HUES6 (cell line): ENCODE measurements at regions not wholly inside any gene's neighbourhood (a gene's known extent, or its start where the extent isn't known, plus 50 kb on each side); places are given as distances from the start of the nearest gene placed in this dataset.

Experiments
- H3K27ac ChIP-seq: 2 replicates; pipeline ENCODE4 v1.7.0; 2013; ENCODE audit warnings: low read depth, mild to moderate bottlenecking, low read length, inconsistent platforms
- H3K27me3 ChIP-seq: 2 replicates; pipeline ENCODE4 v1.6.1; 2013; ENCODE audit warnings: low read length; ENCODE audit not compliant: control insufficient read depth, insufficient read depth
- H3K36me3 ChIP-seq: 2 replicates; pipeline ENCODE4 v1.6.1; 2013; ENCODE audit warnings: low read length; ENCODE audit not compliant: control insufficient read depth, insufficient read depth
- H3K4me1 ChIP-seq: 2 replicates; pipeline ENCODE4 v1.6.1; 2013; ENCODE audit warnings: low read length; ENCODE audit not compliant: control insufficient read depth, insufficient read depth
- H3K4me3 ChIP-seq: 2 replicates; pipeline ENCODE4 v1.5.1; 2013; ENCODE audit warnings: low read depth, low read length
- H3K9ac ChIP-seq: one replicate; pipeline ENCODE4 v1.6.1; 2013; ENCODE audit warnings: mild to moderate bottlenecking, low read length
- H3K9me3 ChIP-seq: 2 replicates; pipeline ENCODE4 v1.6.1; 2013; ENCODE audit warnings: low read depth, low read length; ENCODE audit not compliant: control insufficient read depth, insufficient read depth

DNA sequence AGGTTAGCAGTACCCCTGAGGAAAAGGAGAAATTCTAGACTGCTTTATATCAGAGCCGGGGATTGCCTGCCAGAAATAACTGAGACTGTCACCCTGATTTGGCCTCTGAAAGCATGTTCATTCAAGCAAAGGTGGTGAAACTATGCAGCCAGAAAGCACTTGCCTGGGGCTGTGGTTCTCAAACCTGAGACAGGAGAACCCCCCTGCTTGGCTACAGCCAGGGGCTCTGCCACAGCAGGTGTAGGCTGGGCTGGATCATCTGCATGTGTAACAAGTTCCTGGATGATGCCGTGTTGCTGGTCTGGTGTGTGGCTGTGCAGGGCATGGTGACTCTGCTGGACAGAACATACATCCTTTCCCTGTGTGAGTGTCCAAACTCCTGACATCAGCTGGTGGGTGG, 157.8 kb downstream of the NXNL2 start:
- no peaks in the 10 kb centered on the region for H3K4me1 ChIP-seq
- no peaks in the 10 kb centered on the region for H3K27me3 ChIP-seq
- no peak overlapping the region for H3K4me3 ChIP-seq
- no peak overlapping the region for H3K27ac ChIP-seq
- H3K36me3 ChIP-seq: no peaks in the 10 kb centered on the region
- H3K9me3 ChIP-seq: peaks cover 11% of the 10 kb centered on the region
- no peak overlapping the region for H3K9ac ChIP-seq

DNA sequence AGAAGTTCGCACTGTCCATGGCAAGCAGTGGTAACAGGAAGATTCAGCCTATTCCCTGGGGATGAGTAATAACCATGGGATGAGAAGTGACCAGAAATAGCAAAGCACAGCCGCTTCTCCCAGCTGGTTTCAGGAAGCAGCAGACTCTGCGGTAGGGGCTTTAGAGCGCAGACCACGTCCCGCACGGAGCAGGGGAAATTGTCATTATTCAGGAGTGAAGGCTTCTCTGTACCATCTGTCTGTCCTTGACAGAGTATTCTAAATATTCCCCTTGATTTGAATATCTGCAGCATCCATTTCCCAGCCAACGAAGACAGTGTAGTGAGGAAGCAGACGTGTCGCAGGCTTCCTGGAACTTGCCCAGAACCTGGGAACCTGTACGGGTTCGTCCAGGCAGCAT, 159.6 kb downstream of the NXNL2 start:
- Histone ChIP-seq H3K4me1 (no peaks in the 10 kb centered on the region), H3K36me3 (no peaks in the 10 kb centered on the region), H3K9me3 (peaks cover 6% of the 10 kb centered on the region), H3K4me3 (no peak overlapping the region), H3K27ac (no peak overlapping the region), H3K27me3 (no peaks in the 10 kb centered on the region), H3K9ac (no peak overlapping the region)

DNA sequence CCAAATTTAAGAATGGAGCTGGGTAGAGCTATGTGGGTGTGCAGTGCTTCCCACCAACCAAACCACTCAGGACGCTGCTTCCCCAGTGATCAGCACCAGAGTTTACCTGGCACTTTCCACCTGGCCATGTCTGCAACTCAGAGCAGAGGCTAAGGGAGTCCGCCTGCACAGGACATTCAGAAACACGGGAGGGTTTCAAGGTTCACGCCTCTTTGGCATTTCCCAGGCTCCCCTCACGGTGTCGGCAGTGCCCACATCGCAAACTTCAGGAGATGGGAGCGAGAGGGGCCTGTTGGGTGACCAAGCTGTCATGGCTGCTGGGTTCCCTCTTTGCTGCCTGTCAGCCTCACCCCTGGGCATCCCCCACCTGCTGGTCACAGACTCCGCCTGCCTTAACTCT, 161.5 kb downstream of the NXNL2 start:
- Histone ChIP-seq H3K9me3 (peaks cover 3% of the 10 kb centered on the region; the same call in 1 of the 2 replicates), H3K9ac (no peak overlapping the region), H3K27me3 (no peaks in the 10 kb centered on the region), H3K4me1 (no peaks in the 10 kb centered on the region), H3K36me3 (no peaks in the 10 kb centered on the region), H3K4me3 (no peak overlapping the region), H3K27ac (no peak overlapping the region)

DNA sequence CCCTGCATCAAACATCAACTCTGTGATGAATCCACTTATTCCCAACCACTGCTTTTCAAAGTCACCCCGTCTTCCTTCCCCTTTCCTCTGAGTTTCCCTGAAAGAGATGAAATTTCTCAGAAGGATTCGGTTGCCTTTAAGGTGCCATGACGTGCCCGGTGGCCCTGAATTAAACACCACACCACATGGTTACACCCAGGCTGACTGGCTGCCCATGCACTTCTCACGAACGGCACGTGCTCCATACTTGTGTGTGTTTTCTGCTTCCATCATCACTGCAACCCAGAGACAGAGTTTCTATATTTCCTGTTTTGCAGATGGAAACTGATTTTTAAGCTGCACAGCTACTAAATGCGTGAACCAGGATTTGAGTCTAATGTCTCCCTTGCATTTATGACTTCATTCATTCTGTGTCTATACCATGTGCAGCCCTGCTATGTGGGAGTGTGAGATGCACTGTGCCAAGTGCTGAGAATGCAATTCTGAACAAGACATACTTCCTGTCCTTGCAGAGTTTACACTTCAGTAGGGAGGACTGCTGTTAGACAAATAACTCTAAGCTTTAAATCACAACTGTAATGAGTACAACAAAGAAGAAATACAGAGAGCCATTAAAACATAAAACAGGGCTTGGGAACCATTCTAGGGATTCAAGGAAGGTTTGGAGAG, 162.9 kb downstream of the NXNL2 start:
- Histone ChIP-seq H3K27ac (no peak overlapping the region), H3K9ac (no peak overlapping the region), H3K9me3 (peaks cover 2% of the 10 kb centered on the region; the same call in 1 of the 2 replicates), H3K4me1 (no peaks in the 10 kb centered on the region; the same call in 1 of the 2 replicates), H3K36me3 (no peaks in the 10 kb centered on the region), H3K4me3 (no peak overlapping the region), H3K27me3 (no peaks in the 10 kb centered on the region)

DNA sequence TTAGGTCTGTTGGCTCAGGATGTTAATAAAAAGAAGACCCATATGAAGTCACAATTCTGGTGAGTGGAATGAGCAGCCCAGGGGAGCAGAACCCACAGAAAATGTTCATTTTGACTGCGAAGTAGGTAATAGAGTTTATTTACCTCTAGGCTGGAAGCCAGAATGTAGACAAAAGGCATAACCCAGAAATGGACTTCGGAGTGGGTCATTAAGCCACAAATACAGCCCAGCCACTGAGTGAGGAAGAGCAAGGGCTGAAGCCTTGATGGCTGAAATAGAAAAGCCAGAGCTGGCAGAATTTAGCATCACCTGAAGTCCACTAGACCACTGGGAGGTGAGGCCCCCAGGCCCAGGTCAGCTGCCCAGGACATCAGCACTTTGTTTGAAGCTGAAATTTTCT, 168.0 kb downstream of the NXNL2 start:
- Histone ChIP-seq H3K27ac (no peak overlapping the region), H3K9ac (no peak overlapping the region), H3K4me3 (no peak overlapping the region), H3K4me1 (no peaks in the 10 kb centered on the region; the same call in 1 of the 2 replicates), H3K27me3 (no peaks in the 10 kb centered on the region), H3K9me3 (no peaks in the 10 kb centered on the region; the same call in 1 of the 2 replicates), H3K36me3 (no peaks in the 10 kb centered on the region)

DNA sequence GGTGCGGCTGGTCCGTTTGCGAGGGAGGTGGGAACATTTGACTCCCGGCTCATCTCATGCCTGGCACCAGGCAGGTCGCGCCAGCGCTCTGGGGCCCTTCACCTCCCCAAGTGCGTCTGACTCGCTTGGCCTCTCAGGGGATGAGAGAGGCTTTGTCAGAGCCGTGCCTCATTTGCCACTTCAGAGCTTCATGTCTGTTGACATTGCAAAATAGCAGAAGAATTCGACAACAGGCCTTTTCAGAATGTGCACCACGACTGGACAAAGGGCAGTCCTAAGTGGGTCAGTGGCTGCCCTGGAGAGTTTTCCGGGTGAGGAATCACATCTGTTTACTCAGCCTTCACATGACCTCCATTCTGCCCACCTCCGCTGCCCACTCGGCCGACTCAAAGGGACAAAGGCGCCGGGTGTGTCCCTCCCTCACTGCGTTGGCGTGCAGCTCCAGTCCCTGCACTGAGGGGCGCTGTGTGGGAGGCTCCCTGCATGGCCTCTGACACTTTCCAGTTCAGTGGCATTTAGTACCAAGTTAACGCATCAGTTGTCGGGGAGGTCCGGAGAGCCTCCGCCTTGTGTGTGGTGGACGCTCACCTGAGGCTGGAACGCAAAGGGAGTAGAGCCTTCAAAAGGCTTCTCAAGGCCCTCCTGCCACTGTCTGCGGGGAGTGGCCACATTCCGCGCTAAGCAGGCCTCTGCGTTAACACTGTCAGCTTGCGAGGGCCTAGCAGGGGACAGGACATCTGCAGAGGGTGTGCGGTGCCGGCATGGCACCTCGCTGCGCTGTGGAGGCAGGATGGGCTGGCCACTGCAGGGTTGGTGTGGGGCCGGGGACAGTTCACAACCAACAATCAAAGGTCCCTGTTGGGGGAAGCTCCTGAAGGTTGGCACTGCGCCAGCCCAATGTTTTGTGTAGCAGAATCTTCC, 171.5 kb downstream of the NXNL2 start:
- Histone ChIP-seq H3K27me3 (no peaks in the 10 kb centered on the region), H3K4me1 (no peaks in the 10 kb centered on the region; the same call in 1 of the 2 replicates), H3K9me3 (no peaks in the 10 kb centered on the region), H3K36me3 (no peaks in the 10 kb centered on the region), H3K27ac (no peak overlapping the region), H3K9ac (no peak overlapping the region), H3K4me3 (no peak overlapping the region)

DNA sequence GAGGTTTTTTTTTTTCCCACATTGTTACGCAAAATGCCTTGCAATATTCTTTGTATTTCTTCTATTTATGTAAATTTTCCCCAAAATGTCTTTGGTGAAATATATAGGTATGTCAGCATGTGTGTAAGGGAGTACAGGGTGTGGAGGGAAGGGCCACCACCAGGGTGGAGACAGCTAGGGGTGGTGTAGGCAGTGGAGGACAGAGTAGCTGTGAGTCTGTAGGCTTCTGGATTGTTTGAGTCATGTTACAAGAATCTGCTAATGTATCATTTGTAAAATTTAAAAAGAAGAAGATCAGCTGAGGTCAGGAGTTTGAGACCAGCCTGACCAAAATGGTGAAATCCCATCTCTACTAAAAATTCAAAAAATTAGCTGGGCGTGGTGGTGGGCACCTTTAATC, 175.5 kb downstream of the NXNL2 start:
- no peaks in the 10 kb centered on the region for H3K27me3 ChIP-seq
- H3K36me3 ChIP-seq: no peaks in the 10 kb centered on the region
- no peak overlapping the region for H3K9ac ChIP-seq
- no peak overlapping the region for H3K4me3 ChIP-seq
- H3K27ac ChIP-seq: no peak overlapping the region
- peaks cover 2% of the 10 kb centered on the region; the same call in 1 of the 2 replicates for H3K9me3 ChIP-seq
- H3K4me1 ChIP-seq: no peaks in the 10 kb centered on the region

DNA sequence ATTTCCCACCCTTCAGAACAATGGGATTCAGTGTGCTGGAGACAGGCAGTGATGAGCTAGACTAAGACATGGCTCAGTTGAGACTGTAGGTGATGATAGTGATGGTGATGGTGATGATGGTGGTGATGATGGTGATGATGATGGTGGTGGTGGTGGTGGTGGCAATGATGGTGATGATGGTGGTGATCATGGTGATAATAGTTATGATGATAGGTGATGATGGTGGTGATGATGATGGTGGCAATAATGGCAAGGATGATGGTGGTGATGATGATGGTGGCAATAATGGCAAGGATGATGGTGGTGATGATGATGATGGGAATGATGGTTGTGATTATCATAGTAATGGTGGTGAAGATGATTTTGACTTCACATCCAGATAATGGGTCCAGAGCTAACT, 176.7 kb downstream of the NXNL2 start:
- Histone ChIP-seq H3K36me3 (no peaks in the 10 kb centered on the region), H3K27ac (no peak overlapping the region), H3K4me3 (no peak overlapping the region), H3K4me1 (no peaks in the 10 kb centered on the region), H3K9me3 (peaks cover 6% of the 10 kb centered on the region; the same call in 1 of the 2 replicates), H3K27me3 (no peaks in the 10 kb centered on the region), H3K9ac (no peak overlapping the region)

DNA sequence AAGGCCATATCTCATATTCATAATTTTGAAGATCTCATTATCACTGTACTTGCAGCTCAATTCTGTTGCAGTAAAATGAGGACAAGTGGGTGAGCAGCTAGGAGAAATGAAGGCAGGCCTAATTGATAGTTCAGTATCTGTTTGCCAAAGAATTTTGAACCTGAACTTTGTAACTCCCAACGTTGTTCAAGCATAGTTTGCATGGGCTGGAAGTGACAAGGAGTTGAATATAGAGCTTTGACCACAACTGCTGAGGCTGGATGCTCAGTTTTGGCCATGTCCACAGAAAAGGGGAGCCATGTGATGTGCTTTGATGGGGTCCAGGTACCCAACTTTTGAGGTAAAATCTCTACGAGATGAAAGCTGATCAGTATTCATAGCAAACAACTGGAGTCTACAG, 177.5 kb downstream of the NXNL2 start:
- Histone ChIP-seq H3K27ac (no peak overlapping the region), H3K27me3 (no peaks in the 10 kb centered on the region), H3K4me1 (no peaks in the 10 kb centered on the region), H3K9ac (no peak overlapping the region), H3K36me3 (no peaks in the 10 kb centered on the region), H3K9me3 (peaks cover 6% of the 10 kb centered on the region; the same call in 1 of the 2 replicates), H3K4me3 (no peak overlapping the region)

DNA sequence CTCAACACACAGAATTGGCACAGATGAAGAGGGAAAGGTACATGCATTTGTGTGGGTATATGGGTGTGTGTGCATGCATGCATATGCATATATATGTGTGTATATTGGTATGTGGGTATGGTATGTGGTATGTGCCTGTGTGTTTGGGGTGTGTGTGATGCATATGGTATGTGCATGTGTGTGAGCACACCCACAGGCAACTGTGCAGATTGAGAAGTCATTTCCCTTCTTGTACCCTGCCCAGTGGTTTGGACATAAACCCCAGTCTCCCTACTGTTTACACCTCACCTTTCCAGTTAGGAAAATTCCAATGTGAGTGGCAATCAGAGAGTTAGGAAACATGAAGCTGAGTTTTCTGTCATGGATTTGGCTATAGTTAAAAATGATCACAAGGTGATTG, 178.0 kb downstream of the NXNL2 start:
- Histone ChIP-seq H3K9ac (no peak overlapping the region), H3K27me3 (no peaks in the 10 kb centered on the region), H3K9me3 (peaks cover 6% of the 10 kb centered on the region; the same call in 1 of the 2 replicates), H3K4me3 (no peak overlapping the region), H3K27ac (no peak overlapping the region), H3K36me3 (no peaks in the 10 kb centered on the region), H3K4me1 (no peaks in the 10 kb centered on the region)
